HEK293T (cell line): ENCODE measurements at regions not wholly inside any gene's neighbourhood (a gene's known extent, or its start where the extent isn't known, plus 50 kb on each side); places are given as distances from the start of the nearest gene placed in this dataset.

Experiments
- BHLHE40 ChIP-seq: fragments of 450-650 bp; IDR thresholded peaks from 2 replicates; pipeline ENCODE4 v1.6.1; 2016; ENCODE audit warnings: mild to moderate bottlenecking, moderate library complexity, borderline replicate concordance
- CTBP1 ChIP-seq: fragments of 450-650 bp; IDR thresholded peaks from 2 replicates; pipeline ENCODE4 v1.6.1; 2016; ENCODE audit warnings: borderline replicate concordance
- ELF4 ChIP-seq: fragments of 450-650 bp; IDR thresholded peaks from 2 replicates; pipeline ENCODE4 v1.6.1; 2017; ENCODE audit warnings: antibody characterized with exemption
- FOXK2 ChIP-seq: fragments of 450-650 bp; IDR thresholded peaks from 2 replicates; pipeline ENCODE4 v1.6.1; 2016; ENCODE audit warnings: mild to moderate bottlenecking
- FOXM1 ChIP-seq: fragments of 450-650 bp; IDR thresholded peaks from 2 replicates; pipeline ENCODE4 v1.6.1; 2017; ENCODE audit warnings: mild to moderate bottlenecking, borderline replicate concordance
- HDGF ChIP-seq: fragments of 450-650 bp; IDR thresholded peaks from 2 replicates; pipeline ENCODE4 v1.6.1; 2017; ENCODE audit warnings: antibody characterized with exemption, borderline replicate concordance
- L3MBTL2 ChIP-seq: fragments of 450-650 bp; conservative IDR thresholded peaks from 2 replicates; pipeline ENCODE4 v1.6.1; 2016; ENCODE audit warnings: mild to moderate bottlenecking
- SP1 ChIP-seq: fragments of 450-650 bp; IDR thresholded peaks from 2 replicates; pipeline ENCODE4 v1.6.1; 2017

GRCh38 chr18:8516371-8517250 lies 92.6 kb upstream of the RAB12 start:
- TF ChIP-seq HDGF (no peak), L3MBTL2 (no peak), ELF4 (no peak), CTBP1 (no peak), BHLHE40 (no peak), FOXM1 (no peak), SP1 (no peak), FOXK2 (no peak)
